Stimulated activated CD4-positive, alpha-beta T cell treated with anti-CD3 and anti-CD28 coated beads, Interleukin-1b, Interleukin-23, amount 100 ng/mL, for 24 hours (primary cell): ENCODE measurements at regions not wholly inside any gene's neighbourhood (a gene's known extent, or its start where the extent isn't known, plus 50 kb on each side); places are given as distances from the start of the nearest gene placed in this dataset.
"Not testable (repeated sequence)": the region's sequence is repeated elsewhere in the genome, so short reads cannot be mapped to it uniquely, and the experiment has no call there.

Source experiments
- DNase-seq, 4 experiments: peaks; one replicate each; pipeline ENCODE4 v3.0.0-alpha.2; 2020; ENCODE audit warnings: low read depth in 4 of 4, low spot score in 1 of 4

GRCh38 chr10:9239298-9239697, 1184.8 kb downstream of the GATA3 start:
- DNase-seq: no peak

DNA sequence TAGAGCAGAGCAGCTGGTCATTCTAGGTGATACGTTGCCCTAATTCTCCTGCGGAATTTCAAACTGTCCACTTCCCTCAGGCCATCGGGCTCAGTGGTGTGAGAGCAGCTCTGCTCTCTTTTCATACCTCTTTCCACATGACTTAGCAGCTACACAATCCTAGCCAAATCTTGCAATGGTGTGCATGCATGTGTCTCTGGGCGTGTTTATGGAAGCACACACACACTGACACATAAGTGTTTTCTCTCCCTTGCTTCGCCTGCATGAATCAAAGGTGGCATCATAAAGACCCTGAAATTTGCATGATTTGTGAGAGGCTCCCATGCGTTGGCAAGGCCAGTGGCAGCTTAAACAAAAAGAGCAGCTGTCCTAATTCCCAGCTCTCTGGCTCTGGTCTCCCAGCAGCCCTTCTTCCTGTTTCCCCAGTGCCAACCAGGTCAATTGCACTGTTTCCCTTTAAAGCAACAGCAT, 1189.5 kb downstream of the GATA3 start:
- DNase-seq: no peak

GRCh38 chr10:9244864-9245263, 1190.4 kb downstream of the GATA3 start:
- DNase-seq: no peak

DNA sequence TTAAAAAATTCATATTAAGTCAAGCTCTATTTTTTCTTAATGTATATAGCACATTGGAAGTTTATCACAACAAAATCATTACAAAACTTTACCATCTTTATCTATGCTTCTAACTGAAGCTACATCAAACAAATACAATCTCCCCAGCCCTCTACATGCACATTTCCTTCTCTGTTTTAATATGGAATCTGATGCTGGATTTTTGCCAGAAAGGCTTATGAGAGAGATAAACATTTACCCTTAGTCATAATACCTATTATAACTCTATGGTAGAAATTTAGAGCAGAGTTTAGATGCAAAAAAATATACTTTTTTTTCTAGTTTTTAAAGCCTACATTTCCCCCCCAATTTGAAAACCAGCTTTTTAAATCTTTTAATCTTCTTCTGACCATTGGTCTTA, 1198.6 kb downstream of the GATA3 start:
- no peak for DNase-seq

- DNase-seq: no peak
Observed at GRCh38 chr10:9254353-9254752, 1199.9 kb downstream of the GATA3 start.

DNA sequence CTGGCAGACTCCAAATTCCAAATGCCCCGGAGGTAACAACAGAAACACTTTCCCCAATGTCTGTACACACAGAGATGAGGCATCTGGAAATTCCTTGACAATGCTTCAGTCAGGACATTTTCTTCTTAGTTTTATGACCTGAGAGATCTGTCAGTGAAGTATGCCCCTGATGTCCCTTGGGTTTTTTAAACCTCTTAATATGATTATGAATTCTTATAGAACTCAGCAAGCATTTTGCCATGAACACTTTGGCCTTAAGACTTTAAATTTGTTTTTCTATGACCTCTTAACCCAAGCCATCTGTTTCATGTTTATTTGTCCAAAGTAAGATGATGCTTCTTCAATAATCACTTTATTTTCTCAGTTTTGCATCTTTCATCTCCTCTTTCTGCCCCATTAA, 1206.2 kb downstream of the GATA3 start:
- DNase-seq: no peak

DNA sequence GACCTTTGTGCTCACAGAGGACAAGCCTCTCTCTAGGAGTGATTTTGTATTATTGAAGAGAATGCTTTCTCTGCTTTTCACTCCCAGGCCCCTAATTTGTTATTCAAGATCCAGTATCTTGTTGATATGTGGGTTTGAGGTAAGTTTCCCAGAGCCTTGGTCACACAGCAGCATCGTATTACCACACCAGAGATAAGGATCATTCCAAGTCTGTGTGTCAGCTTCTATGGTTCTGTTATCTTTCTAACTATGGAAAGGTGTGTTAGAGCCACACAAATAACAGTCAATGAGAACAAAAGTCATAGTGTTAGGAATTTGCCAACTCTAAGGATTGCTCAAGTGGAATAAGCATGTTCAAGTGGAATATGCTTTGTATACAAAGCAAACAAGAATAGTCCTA, 1208.3 kb downstream of the GATA3 start:
- DNase-seq: no peak

GRCh38 chr10:9268176-9268575, 1213.7 kb downstream of the GATA3 start:
- no peak for DNase-seq

DNA sequence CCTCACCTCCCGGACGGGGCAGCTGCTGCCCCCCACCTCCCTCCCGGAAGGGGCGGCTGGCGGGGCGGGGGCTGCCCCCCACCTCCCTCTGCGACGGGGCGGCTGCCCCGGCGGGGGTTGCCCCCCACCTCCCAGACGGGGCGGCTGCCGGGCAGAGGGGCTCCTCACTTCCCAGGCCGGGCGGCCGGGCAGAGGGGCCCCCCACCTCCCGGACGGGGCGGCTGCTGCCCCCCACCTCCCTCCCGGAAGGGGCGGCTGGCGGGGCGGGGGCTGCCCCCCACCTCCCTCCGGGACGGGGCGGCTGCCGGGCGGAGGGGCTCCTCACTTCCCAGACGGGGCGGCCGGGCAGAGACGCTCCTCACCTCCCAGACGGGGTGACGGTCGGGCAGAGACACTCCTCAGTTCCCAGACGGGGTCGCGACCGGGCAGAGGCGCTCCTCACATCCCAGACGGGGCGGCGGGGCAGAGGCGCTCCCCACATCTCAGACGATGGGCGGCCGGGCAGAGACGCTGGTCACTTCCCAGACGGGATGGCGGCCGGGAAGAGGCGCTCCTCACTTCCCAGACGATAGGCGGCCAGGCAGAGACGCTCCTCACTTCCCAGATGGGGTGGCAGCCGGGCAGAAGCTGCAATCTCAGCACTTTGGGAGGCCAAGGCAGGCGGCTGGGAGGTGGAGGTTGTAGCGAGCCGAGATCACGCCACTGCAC, 1218.8 kb downstream of the GATA3 start:
- not testable (repeated sequence) for DNase-seq

- no peak for DNase-seq
Observed at GRCh38 chr10:9274206-9274755, 1219.8 kb downstream of the GATA3 start.

GRCh38 chr10:9275861-9276260, 1221.4 kb downstream of the GATA3 start:
- DNase-seq: no peak

DNA sequence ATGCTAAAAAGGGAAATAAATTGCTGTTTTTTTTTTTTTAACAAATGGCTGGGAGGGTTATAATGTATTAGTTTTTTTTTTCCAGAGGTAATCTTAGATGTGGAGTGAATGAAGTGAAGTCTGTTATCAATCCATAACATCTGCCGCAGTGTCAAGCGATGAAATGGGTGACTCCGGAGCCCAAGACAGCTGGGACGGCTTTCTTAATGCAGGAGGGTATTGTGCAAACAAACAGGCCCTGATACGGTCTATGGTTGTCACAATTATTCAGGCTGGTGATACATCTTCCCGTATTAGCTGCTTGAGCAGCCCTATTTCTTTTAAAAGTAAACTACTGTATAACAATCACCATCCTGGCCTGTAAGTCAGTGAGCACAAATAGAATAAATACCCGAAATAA, 1231.2 kb downstream of the GATA3 start:
- no peak for DNase-seq

DNA sequence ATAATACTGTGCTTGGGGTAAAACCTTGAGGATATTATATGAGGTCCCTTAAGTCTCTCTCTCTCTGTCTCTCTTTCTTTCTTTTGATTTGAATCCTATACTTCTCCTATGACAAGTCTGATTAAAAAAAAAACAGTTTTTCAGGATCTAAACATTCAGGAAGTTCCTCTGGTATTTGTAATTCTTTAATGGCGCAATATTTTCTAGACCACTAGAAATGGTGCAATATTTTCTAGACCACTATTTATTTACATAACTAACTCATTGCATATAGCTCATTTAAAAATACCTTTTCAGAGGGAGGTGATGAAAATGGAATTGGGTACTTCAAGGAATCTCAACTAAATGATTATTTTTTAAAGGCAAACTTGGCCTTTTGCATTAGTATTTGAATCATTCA, 1235.3 kb downstream of the GATA3 start:
- no peak for DNase-seq

- no peak for DNase-seq
Observed at GRCh38 chr10:9291081-9291480, 1236.6 kb downstream of the GATA3 start.

GRCh38 chr10:9294132-9294663, 1239.7 kb downstream of the GATA3 start:
- no peak for DNase-seq

- DNase-seq: no peak
Observed at GRCh38 chr10:9294865-9295264, 1240.4 kb downstream of the GATA3 start.

DNA sequence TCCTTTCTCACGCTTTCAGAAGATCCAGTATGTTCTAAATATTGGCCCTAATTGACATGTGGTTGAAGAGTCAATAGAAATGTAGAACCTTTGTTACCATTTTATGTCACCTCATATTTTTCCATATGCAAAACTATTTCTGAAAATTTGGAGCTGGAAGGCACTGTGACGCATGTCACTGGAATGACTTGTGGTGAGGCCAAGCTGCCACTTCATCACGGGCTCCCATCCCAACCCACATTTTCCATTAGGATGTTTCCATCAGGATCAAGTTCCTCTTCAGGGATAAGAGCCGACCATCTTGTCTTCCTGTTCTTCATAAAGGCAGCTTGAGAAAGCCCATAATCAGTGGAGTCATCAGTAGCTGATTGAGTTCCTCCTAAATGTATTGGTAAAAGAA, 1241.7 kb downstream of the GATA3 start:
- DNase-seq: no peak

- no peak for DNase-seq
Observed at GRCh38 chr10:9297580-9297979, 1243.1 kb downstream of the GATA3 start.

DNA sequence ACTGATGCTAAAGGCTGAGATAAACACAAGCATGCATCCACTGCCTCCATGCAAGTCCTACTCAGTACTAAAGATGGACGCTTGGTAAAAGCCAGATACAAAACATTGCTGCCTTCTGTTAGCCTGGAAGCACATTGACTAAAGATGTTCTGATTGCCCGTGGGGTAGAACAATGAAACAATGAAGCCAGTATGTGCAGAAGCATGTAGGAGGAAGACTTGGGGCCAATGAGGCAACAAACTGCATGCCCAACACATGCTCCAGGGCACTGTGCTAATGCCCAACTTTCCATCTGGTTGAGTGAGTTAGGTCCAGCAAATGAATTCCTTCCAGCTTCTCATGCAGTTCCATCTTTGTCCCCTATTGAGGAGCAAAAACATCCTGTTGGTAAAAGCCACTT, 1245.5 kb downstream of the GATA3 start:
- no peak for DNase-seq

DNA sequence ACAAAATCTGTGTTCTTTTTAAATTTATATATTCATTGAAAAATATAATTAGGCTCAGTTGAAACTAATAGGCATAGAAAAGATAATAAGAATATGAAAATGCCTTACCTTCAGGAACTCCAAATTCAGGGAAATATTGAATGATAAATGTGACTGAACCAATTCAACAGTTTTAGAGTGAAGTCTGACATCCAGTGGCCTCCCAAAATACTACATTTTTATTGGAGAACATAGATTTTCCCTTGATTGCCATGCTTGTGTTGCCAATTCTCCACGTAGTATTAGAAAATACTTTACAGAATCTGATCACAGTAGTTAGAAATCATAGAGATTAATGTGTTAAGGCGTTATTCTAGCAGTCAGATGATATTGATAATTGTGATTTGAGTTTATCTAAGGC, 1246.7 kb downstream of the GATA3 start:
- DNase-seq: no peak

GRCh38 chr10:9301554-9301953, 1247.1 kb downstream of the GATA3 start:
- DNase-seq: no peak

GRCh38 chr10:9302140-9302746, 1247.8 kb downstream of the GATA3 start:
- DNase-seq: peak in 1 of 4 experiments; percentile 2
